Smooth muscle cell (in vitro differentiated cells): ENCODE measurements at regions not wholly inside any gene's neighbourhood (a gene's known extent, or its start where the extent isn't known, plus 50 kb on each side); places are given as distances from the start of the nearest gene placed in this dataset.

Source experiments
- DNase-seq: peaks from one replicate; lab custom pipeline; 2025; ENCODE audit not compliant: unreplicated experiment; lab: John Stamatoyannopoulos, UW
- H2AFZ ChIP-seq: fragments of 200-600 bp; sonication (generic); 2 replicates; pipeline ENCODE4 v1.6.0; 2016; ENCODE audit warnings: antibody characterized with exemption, low read depth, mild to moderate bottlenecking
- H3F3A ChIP-seq: fragments of 200-600 bp; sonication (generic); 2 replicates; pipeline ENCODE4 v1.6.0; 2017; ENCODE audit warnings: antibody characterized with exemption, low read depth
- H3K27ac ChIP-seq: fragments of 200-600 bp; sonication (generic); 2 replicates; pipeline ENCODE4 v1.5.1; 2016; ENCODE audit warnings: low read depth, mild to moderate bottlenecking
- H3K27me3 ChIP-seq: fragments of 200-600 bp; sonication (generic); 2 replicates; pipeline ENCODE4 v1.6.1; 2016; ENCODE audit warnings: low read depth, mild to moderate bottlenecking
- H3K36me3 ChIP-seq: fragments of 200-600 bp; sonication (generic); 2 replicates; pipeline ENCODE4 v1.5.1; 2016; ENCODE audit warnings: low read depth
- H3K4me1 ChIP-seq: fragments of 200-600 bp; sonication (generic); 2 replicates; pipeline ENCODE4 v1.5.1; 2016; ENCODE audit warnings: low read depth
- H3K4me2 ChIP-seq: fragments of 200-600 bp; sonication (generic); 2 replicates; pipeline ENCODE4 v1.6.0; 2016; ENCODE audit warnings: mild to moderate bottlenecking
- H3K4me3 ChIP-seq: fragments of 200-600 bp; sonication (generic); 2 replicates; pipeline ENCODE4 v1.5.1; 2016; ENCODE audit warnings: mild to moderate bottlenecking
- H3K79me2 ChIP-seq: fragments of 200-600 bp; sonication (generic); 2 replicates; pipeline ENCODE4 v1.6.0; 2016; ENCODE audit warnings: low read depth, mild to moderate bottlenecking
- H3K9ac ChIP-seq: fragments of 200-600 bp; sonication (generic); 2 replicates; pipeline ENCODE4 v1.6.0; 2016; ENCODE audit warnings: low read depth
- H3K9me3 ChIP-seq: fragments of 200-600 bp; sonication (generic); replicated peaks from 2 replicates; pipeline ENCODE4 v1.5.1; 2016; ENCODE audit warnings: low read depth
- H4K20me1 ChIP-seq: fragments of 200-600 bp; sonication (generic); 2 replicates; pipeline ENCODE4 v1.6.0; 2016; ENCODE audit warnings: low read depth
- CTCF ChIP-seq: fragments of 200-600 bp; sonication (generic); IDR thresholded peaks from 2 replicates; pipeline ENCODE4 v1.5.1; 2017; ENCODE audit warnings: borderline replicate concordance, mild to moderate bottlenecking, antibody characterized with exemption; ENCODE audit not compliant: insufficient read depth, poor library complexity, severe bottlenecking
- WGBS: methylation state at CpG from one replicate; pipeline ENCODE4 v1.1.7; 2016; ENCODE audit warnings: low lambda C conversion rate; 5-methylcytosine and 5-hydroxymethylcytosine counted together

DNA sequence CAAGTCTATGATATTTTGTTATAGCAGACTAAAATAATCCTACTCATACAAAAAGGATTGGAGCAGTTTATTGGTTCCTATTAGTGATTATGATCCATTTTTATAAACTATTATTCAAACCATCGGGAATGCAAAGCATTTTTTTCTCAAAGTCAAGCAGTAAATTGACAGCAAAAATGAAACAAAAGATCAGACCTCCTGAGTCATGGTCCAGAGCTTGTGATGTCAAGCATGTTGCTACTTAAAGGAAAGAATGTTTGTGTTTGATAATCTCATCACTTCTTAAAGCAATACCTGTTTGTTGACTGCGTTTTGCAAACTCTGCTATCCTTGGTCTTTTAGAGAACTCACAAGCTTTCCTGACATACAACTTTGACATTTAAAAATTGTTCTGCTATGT lies 204.4 kb downstream of the SAMD5 start:
- Histone ChIP-seq H3K9ac (no peak overlapping the region), H3K27me3 (no peaks in the 10 kb centered on the region), H3K4me1 (no peaks in the 10 kb centered on the region), H3K36me3 (no peaks in the 10 kb centered on the region), H4K20me1 (no peaks in the 10 kb centered on the region), H3K79me2 (no peaks in the 10 kb centered on the region), H3K4me3 (no peak overlapping the region), H3K4me2 (no peak overlapping the region), H3F3A (no peaks in the 10 kb centered on the region), H3K27ac (no peak overlapping the region), H2AFZ (no peak overlapping the region), H3K9me3 (no peaks in the 10 kb centered on the region)
- TF ChIP-seq CTCF = no peak
- DNase-seq = no peak
- 93% methylated on average over 2 of the region's 2 CpGs for WGBS

DNA sequence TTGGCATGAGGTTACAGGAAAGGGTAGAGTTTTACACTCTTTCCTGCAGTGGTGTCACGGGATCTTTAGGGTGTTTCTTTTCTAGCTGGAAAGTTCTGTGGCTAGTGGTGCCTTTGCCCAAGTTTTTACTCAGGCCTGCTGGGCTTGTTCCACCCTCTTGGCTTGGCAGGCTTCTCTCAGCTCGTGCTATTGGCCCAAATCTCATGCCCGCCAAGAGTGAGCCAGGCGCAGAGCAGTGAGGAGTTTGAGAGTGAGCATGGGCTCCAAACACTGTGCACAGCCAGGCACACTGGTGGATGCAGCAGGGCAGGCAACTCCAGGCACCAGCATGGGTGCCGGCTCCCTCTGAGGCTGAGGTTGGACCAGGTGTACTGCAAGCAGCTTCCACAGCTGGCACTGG lies 206.5 kb downstream of the SAMD5 start:
- no peaks in the 10 kb centered on the region for H3K36me3 ChIP-seq
- TF ChIP-seq CTCF = no peak
- H3F3A ChIP-seq = no peaks in the 10 kb centered on the region
- 95% methylated on average over 5 of the region's 5 CpGs for WGBS
- no peaks in the 10 kb centered on the region for H3K4me1 ChIP-seq
- no peak overlapping the region for H2AFZ ChIP-seq
- no peak overlapping the region for H3K4me2 ChIP-seq
- no peak overlapping the region for H3K27ac ChIP-seq
- no peak overlapping the region for H3K9ac ChIP-seq
- no peaks in the 10 kb centered on the region for H3K27me3 ChIP-seq
- no peaks in the 10 kb centered on the region for H3K79me2 ChIP-seq
- H3K4me3 ChIP-seq = no peak overlapping the region
- no peaks in the 10 kb centered on the region for H3K9me3 ChIP-seq
- H4K20me1 ChIP-seq = no peaks in the 10 kb centered on the region
- no peak for DNase-seq

DNA sequence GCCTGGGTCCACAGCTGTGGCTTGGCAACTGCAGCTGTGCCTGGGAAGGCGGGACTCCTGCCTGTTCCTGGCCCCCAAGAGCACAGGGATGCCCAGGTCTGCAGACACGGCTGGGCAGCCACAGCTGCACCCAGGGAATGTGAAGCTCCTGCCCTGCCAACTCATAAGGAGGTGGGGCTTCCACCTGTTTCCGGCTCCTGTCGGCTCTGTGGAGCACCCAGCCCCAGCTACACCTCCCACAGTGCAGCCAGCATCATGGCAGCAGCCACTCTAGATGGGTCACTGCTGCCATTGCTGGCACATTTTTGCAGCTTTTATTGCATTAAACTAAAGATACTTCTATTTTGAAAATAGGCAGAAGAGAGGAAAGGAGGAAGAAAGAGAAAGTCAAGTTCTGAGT lies 207.9 kb downstream of the SAMD5 start:
- Histone ChIP-seq H3K4me2 (no peak overlapping the region), H3K36me3 (no peaks in the 10 kb centered on the region), H2AFZ (no peak overlapping the region), H3K27ac (no peak overlapping the region), H3F3A (no peaks in the 10 kb centered on the region), H3K9me3 (no peaks in the 10 kb centered on the region), H4K20me1 (no peaks in the 10 kb centered on the region), H3K4me3 (no peak overlapping the region), H3K79me2 (no peaks in the 10 kb centered on the region), H3K4me1 (no peaks in the 10 kb centered on the region), H3K27me3 (no peaks in the 10 kb centered on the region), H3K9ac (no peak overlapping the region)
- no peak for DNase-seq
- no peak for TF ChIP-seq CTCF
- 90% methylated on average over 3 of the region's 4 CpGs for WGBS

- WGBS = 94% methylated on average over 5 of the region's 5 CpGs
- Histone ChIP-seq H3K79me2 (no peaks in the 10 kb centered on the region), H3K9me3 (no peaks in the 10 kb centered on the region), H3F3A (no peaks in the 10 kb centered on the region), H2AFZ (no peak overlapping the region), H3K9ac (no peak overlapping the region), H3K27me3 (no peaks in the 10 kb centered on the region), H3K4me1 (no peaks in the 10 kb centered on the region), H3K27ac (no peak overlapping the region), H3K4me3 (no peak overlapping the region), H3K4me2 (no peak overlapping the region), H4K20me1 (no peaks in the 10 kb centered on the region), H3K36me3 (no peaks in the 10 kb centered on the region)
- no peak for DNase-seq
- no peak for TF ChIP-seq CTCF
Measured at GRCh38 chr6:147717991-147718390, 209.5 kb downstream of the SAMD5 start.
